ENCODE measurements at regions not wholly inside any gene's neighbourhood (a gene's known extent, or its start where the extent isn't known, plus 50 kb on each side); places are given as distances from the start of the nearest gene placed in this dataset.
A peak's percentile ranks its signal among the peaks of the same experiment; 100 is the strongest.

GRCh38 chr4:20428436-20429160 is 176.9 kb downstream of the SLIT2 start:
- no peak for DNase-seq
- peak; percentile 26 for TF ChIP-seq CTCF (IDR thresholded peaks at IDR 0.05; ENCODE audit: low read depth, low read length, missing control alignments)
- in situ Hi-C loops (cut with HindIII; ENCODE audit: low pct_ligation_motif_present, low sequenced_read_pairs), result no loop called here
- H3K27me3 ChIP-seq (replicated peaks), result no peaks in the 10 kb centered on the region
- H3K27ac ChIP-seq, result no peak overlapping the region
- no peak overlapping the region for H3K4me3 ChIP-seq (ENCODE audit: low read depth, low read length)
- H3K36me3 ChIP-seq (replicated peaks), result no peaks in the 10 kb centered on the region

- peak; percentile 61 for DNase-seq
- in situ Hi-C loops (cut with HindIII; ENCODE audit: low pct_ligation_motif_present, low sequenced_read_pairs), result no loop called here
- Histone ChIP-seq H3K27me3 (replicated peaks) (no peaks in the 10 kb centered on the region), H3K36me3 (replicated peaks) (no peaks in the 10 kb centered on the region), H3K4me3 (ENCODE audit: low read depth, low read length) (no peak overlapping the region), H3K27ac (no peak overlapping the region)
- TF ChIP-seq CTCF (IDR thresholded peaks at IDR 0.05; ENCODE audit: low read depth, low read length, missing control alignments), result no peak
Observed at GRCh38 chr4:20430259-20430941, 178.7 kb downstream of the SLIT2 start.

GRCh38 chr4:20431543-20431951 is 179.8 kb downstream of the SLIT2 start:
- in situ Hi-C loops (cut with HindIII; ENCODE audit: low pct_ligation_motif_present, low sequenced_read_pairs), result no loop called here
- no peak overlapping the region for H3K27ac ChIP-seq
- no peaks in the 10 kb centered on the region for H3K27me3 ChIP-seq (replicated peaks)
- no peak for DNase-seq
- no peak overlapping the region for H3K4me3 ChIP-seq (ENCODE audit: low read depth, low read length)
- H3K36me3 ChIP-seq (replicated peaks), result no peaks in the 10 kb centered on the region
- peak; percentile 28 for TF ChIP-seq CTCF (IDR thresholded peaks at IDR 0.05; ENCODE audit: low read depth, low read length, missing control alignments)

GRCh38 chr4:20432088-20432487 is 180.4 kb downstream of the SLIT2 start:
- Histone ChIP-seq H3K27me3 (replicated peaks) (no peaks in the 10 kb centered on the region), H3K36me3 (replicated peaks) (no peaks in the 10 kb centered on the region), H3K4me3 (ENCODE audit: low read depth, low read length) (no peak overlapping the region), H3K27ac (no peak overlapping the region)
- no peak for DNase-seq
- no peak for TF ChIP-seq CTCF (IDR thresholded peaks at IDR 0.05; ENCODE audit: low read depth, low read length, missing control alignments)
- in situ Hi-C loops (cut with HindIII; ENCODE audit: low pct_ligation_motif_present, low sequenced_read_pairs), result no loop called here

- no peak for TF ChIP-seq CTCF (IDR thresholded peaks at IDR 0.05; ENCODE audit: low read depth, low read length, missing control alignments)
- H3K4me3 ChIP-seq (ENCODE audit: low read depth, low read length), result no peak overlapping the region
- no peaks in the 10 kb centered on the region for H3K36me3 ChIP-seq (replicated peaks)
- DNase-seq, result no peak
- in situ Hi-C loops (cut with HindIII; ENCODE audit: low pct_ligation_motif_present, low sequenced_read_pairs), result no loop called here
- H3K27me3 ChIP-seq (replicated peaks), result no peaks in the 10 kb centered on the region
- H3K27ac ChIP-seq, result no peak overlapping the region
Observed at GRCh38 chr4:20433097-20433705, 181.5 kb downstream of the SLIT2 start.

Measured in brain microvascular endothelial cell (primary cell).